HG03565 (cell line): ENCODE measurements at regions not wholly inside any gene's neighbourhood (a gene's known extent, or its start where the extent isn't known, plus 50 kb on each side); places are given as distances from the start of the nearest gene placed in this dataset.
"Not testable (repeated sequence)": the region's sequence is repeated elsewhere in the genome, so short reads cannot be mapped to it uniquely, and the experiment has no call there.

ENCODE experiments used
- ATAC-seq: cut with Tn5 transposase; IDR thresholded peaks from one replicate; pipeline ENCODE4 v1.9.1; 2021; ENCODE audit warnings: mild to moderate bottlenecking, moderate library complexity; ENCODE audit not compliant: unreplicated experiment

DNA sequence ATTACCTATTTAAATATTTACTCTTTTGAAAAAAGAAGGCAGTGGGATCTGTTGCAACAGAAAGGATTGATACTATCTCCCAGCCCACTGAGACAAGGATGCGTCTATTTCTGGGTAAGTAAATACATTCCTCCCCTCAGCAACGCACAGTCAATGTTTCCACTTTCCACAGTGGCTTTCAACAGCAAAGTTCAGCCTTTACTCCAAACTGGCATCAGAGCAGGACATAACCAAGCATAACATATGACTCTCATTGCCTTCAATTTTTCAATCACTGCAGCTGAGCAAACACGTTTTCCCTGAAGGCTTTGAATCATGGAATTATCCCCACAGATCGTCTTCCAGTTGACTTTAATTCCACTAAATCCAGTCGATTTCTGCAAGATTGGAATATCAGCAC lies 160.3 kb upstream of the FRG1 start:
- ATAC-seq: no peak

DNA sequence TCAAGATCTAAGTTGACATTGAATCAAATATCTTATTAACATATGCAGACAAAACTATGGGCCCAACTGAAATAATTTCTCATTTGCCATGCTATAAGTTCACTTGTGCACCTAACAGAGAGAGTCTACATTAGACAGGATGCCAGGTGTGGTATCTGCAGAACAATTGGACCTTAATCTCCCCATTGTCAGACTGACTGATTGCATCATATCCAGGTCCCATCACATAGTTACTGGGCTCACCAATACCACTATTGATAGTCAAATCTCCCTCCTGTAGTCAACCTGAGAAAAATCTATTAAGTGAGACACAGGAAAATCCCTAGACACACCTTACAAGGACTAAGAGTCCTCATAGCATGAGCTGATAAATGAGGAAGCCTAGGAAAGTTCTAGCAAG lies 156.0 kb upstream of the FRG1 start:
- no peak for ATAC-seq

DNA sequence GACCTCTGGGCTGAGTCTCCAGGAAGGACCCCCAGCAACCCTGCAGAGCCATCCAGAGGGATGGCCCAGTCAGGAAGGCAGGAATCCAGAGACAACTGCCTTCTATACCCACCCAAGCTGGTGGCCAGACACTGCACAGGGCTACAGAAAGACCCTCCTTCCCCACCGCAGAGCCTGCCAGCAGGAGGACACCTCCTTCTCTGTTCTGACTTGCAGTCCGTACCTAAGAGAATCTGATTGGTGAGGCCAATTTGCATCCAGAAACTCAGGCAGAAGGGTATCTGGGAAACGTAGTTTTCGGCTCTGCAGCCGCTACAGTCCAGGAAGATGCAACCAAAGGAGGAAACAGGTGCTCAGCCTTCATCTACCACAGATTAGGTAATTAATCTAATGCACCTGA lies 155.4 kb upstream of the FRG1 start:
- ATAC-seq: no peak

DNA sequence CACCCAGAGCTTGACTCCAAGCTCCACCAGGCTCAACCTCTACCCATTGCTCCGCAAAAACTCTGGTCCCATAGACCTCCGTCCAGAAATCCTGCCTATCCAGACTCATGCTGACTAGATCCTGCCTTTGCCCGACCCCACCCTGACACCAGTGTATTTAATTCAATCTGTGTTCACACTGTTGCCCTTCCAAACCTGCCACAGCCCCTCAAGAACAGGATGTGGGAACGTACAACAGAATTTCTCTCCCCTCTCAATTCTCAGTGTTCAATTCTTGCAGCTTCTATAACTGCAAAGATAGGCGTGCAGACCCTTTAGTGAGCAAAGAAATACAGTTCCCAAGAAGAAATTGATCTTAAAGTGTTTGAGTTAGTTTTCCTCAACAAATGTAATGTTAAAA lies 154.2 kb upstream of the FRG1 start:
- ATAC-seq: no peak

DNA sequence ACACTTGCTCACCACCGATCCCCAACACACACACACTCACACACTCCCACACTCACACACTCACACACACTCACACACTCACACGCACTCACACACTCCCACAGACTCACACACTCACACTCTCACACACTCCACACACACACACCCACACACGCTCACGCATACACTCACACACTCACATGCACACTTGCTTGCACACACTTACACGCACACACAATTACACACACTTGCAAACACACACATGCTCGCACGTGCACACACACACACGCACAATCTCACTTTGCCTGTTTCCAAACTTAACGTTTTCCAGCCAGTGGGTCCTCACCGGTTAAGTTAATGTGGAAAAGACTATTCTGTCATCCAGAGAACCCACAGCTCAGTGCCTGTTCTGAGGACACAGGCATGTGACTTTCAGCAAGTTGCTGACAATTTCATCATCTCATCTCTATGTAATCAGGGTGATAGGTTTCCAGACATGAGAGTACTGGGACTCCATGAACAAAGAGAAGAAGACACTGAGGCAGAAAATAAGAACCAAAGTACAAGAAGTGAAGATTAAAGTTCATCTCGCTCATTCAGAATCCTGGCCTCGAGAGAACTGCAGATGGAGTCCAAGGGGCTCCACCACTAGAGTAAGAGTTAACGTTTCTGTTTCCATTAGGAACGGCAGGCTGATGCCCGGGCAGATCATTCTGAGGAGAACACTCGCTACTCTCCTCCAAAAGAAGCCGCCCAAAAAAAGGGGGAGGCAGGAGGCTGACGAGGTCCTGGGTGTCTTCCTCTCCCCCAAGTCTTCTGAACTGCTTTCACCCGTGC lies 153.2 kb upstream of the FRG1 start:
- ATAC-seq: no peak

DNA sequence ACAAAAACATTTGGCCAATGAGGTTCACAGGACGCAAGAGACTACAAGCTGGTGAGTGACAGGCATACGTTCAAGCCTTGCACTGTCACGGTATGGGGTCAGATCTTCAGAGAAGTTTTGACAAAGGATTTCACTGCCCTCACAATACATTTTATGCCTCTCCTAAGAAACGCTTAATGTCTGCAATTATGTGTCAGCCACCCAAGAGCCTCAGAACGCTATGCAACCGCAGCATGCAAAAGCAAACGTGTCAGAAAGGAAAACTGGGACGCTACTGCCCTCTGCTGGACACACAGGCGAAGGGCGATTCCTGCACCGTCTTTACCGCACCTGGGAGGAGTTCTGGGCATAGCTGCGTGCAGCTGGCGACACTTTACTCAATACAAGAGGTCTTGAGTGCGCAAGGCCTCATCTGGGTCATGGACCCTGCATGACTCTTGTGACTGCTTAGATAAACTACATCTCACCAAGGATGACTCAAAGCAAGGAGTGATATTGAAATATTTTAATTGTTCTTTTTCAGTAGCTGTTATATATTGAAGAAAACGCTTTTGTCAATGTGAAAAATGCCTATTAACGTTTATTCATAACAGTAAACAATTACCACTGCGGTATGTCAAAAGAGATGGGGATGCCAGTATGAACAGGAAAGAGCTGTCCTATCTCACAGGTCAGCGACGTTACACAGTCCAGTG lies 147.6 kb upstream of the FRG1 start:
- peak; percentile 90 for ATAC-seq

DNA sequence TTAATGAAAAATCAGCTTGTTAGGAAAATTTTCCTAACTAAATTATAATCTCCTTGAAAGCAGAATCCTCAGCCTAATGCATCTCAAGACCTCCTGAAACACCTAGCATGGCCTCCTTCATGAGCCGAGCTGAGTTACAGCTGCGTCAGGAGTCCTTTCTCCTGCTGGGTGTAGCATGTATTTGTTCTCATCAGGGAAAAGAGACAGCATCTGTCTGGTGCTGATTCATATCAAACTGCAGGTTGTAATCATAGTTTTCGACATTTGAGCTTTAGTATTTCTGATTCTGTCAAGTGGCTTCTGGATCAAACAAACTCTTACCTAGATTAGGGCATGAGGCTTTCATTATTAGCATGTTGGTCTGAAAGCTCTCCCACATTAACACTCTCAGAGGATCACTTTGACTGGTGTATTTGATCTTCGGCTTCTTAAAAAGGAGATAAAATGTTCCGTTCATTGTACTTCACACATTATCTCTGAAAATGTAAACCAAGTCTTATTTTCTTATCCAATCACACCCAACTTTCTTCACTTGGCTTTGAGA lies 140.1 kb upstream of the FRG1 start:
- no peak for ATAC-seq

DNA sequence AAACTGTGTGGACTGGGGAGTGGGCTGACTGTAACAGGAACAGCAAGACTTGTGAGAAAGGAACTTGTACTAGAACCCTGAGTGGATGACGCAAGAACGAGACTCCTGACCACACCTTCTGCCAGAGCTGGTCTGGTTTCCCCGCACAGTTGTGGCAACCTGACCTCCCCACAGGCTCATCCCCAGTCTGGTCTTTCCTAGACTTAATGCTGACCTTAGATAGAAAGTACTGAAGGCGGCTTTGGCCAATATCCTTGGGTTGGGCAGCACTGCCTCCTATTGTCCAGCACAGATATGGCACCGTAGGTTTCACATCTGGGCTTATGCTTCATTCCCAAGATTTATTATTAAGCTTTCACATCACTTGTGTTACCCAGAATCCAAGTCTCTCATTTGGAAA lies 137.8 kb upstream of the FRG1 start:
- no peak for ATAC-seq

DNA sequence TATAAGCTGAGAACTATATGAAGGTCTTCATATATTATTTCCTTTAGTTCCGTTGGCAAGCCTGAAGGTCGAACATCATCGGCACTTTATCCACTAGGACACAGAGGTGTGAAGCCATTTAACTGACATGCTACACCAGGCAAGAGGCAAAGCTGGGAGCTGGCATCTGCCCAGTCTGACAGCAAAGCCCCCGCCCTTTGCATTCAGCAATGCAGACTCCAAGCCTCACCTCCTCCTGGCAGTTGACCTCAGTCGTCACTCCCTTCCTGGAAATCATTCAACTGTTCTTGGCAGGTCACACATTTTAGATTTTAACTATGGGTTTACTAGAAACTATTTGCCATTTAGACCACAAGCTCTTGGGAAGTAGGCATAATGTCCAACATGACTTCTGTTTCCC lies 135.8 kb upstream of the FRG1 start:
- ATAC-seq: no peak

DNA sequence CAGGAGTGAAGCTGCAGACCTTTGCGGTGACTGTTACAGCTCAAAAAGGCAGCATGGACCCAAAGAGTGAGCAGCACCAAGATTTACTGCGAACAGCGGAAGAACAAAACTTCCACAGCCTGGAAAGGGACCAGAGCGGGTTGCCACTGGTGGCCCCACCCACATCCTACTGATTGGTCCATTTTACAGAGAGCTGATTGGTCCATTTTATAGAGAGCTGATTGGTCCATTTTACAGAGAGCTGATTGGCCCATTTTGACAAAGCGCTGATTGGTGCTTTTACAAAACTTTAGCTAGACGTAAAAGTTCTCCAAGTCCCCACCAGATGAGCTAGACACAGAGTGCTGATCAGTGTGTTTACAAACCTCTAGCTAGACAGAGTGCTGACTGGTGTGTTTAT lies 134.2 kb upstream of the FRG1 start:
- ATAC-seq: no peak

DNA sequence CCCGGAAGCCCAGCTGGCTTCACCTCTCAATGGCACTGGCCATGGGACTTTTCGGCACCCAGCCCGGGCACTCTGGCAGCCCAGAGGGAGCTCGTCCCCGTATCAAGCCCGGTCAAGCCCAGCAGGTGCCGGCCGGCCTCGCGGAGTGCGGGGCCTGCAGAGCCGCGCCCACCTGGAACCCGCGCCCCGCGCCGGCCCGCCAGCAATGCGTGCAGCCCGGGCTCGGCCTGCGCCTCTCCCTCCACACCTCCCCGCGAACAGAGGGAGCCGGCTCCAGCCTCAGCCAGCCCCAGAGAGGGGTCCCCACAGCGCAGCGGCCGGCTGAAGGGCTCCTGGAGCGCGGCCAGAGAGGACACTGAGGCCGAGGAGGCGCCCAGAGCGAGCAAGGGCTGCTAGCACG lies 133.6 kb upstream of the FRG1 start:
- no peak for ATAC-seq

DNA sequence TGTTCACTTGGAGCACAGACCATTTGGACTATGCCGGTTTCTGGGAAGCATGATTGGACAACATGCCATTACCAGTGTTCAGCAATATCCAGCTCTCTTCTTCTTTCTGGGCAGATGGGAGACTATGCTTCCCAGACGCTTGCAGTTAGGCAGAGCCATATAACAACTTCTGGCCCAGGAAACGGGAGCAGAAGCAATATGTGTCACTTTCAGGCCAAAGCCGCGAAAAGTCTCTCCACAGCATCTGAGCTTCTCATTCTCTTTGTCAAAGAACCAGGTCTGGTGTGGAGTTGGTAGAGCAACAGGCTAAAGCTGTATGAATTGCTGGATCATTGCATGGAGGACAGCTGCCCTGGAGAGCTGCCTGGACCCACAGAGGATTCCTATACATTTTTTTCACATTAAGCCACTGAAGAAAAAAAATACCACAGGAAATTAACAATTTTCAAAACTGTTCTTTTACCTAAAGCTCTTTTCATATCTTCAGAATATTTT lies 131.4 kb upstream of the FRG1 start:
- ATAC-seq: no peak

DNA sequence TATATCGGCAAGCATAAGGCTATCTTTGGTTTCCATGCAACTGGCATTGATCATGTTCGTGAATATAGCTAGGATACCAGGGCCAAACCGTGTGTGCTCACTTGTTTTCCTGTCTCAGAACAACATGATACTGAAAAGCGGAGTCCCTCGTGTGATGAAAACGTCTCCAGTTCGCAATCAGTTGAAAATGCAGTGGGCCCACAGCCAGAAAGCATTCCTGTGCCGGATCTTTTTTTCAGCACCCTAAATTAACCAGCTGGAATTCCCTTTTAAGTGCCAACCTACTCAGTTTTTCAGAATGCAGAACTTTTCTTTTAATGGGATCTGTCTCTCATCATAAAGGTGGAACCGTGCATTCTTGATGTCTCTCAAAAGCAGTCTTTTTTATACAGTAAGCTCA lies 130.8 kb upstream of the FRG1 start:
- no peak for ATAC-seq

DNA sequence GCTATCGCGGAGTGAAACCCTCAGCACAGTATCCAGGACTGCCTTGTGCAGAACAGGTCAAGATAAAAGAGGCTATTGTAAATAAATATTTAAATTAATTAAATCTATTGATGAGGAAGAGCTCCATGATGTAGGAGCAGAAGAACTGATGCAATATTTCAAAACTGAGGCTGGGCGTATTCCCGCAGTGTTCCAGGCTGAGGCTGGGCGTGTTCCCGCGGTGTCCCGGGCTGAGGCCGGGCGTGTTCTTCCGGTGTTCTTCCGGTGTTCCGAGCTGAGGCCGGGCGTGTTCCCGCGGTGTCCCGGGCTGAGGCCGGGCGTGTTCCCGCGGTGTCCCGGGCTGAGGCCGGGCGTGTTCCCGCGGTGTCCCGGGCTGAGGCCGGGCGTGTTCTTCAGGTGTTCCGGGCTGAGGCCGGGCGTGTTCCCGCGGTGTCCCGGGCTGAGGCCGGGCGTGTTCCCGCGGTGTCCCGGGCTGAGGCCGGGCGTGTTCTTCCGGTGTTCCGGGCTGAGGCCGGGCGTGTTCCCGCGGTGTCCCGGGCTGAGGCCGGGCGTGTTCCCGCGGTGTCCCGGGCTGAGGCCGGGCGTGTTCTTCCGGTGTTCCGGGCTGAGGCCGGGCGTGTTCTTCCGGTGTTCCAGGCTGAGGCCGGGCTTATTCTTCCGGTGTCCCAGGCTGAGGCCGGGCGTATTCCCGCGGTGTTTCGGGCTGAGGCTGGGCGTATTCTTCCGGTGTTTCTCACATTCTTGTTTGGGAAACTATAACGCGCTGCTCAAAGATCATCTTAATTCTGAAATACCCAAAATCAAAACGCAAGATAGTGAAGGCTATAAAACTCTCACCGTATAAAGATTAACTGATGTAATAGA lies 130.1 kb upstream of the FRG1 start:
- not testable (repeated sequence) for ATAC-seq

DNA sequence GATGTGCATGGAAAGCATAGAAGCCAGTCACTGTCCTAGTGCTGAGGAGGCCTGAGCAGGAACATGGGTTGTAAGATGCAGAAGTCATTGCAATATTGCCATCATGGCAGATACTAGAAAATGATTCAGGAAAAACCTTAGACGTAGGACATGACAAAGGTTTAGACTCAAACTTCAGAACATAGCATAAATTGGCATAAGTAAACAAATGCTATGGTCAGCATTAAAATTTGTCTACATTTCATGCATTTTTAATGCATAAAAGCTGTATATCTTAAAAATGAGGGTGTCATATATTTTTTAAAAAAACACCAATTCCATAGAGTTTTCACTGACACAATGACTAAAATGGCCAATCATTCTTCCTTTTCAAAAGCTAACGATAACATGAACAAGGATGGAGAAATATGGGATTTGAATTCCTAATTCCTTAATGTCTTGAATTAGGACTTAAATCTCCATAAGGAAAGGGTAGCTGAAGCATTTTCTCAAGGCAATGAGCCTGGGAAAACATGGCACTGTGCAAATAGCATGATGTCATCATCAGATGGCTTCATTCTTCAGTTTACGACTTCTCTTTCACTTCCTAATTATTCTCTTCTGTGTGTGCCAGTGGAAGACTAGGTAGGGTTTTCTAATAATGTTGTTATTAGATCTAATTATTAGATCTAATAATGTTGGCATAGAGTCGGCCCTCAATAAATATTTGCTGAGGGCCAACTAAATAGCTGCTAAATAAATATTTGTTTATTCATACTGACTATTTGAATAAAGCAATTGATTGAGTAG lies 125.1 kb upstream of the FRG1 start:
- ATAC-seq: no peak

DNA sequence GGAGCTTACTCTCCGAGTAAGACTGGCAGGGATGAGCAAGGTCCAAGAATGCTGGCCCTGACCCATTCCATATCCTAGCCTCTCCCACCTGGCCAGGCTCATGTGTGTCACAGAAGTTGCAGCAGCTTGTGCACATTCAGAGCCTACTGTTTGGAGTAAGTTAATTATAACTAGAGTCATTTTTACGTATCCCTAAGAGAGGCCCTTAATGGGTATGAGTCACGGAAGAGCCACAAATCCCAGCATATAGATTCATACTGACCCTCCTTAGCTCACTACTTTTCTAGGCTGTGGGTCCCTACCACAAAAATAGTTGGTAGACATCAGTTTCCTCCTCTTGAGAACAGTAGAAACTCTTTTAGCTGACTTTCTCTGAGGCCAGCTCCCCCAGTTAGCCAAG lies 118.3 kb upstream of the FRG1 start:
- no peak for ATAC-seq

DNA sequence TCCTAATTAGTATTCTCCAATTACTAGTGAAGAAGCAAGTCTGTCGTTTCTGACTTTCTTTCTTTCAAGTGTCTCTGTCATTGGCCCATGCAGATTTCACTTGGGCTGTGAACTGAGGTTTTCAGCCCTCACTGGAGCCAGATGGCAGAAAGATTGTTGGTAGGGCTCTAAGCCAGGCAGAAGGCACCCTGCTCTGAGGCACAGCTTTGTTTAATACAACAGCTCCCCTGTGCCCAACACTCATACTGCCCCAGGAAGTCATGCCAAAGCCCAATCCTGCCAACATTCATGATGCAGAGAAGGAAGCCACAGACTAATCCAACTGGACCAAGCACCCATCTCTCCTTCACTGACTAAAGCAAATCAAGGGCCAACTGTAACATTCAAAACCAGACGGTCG lies 117.1 kb upstream of the FRG1 start:
- no peak for ATAC-seq

DNA sequence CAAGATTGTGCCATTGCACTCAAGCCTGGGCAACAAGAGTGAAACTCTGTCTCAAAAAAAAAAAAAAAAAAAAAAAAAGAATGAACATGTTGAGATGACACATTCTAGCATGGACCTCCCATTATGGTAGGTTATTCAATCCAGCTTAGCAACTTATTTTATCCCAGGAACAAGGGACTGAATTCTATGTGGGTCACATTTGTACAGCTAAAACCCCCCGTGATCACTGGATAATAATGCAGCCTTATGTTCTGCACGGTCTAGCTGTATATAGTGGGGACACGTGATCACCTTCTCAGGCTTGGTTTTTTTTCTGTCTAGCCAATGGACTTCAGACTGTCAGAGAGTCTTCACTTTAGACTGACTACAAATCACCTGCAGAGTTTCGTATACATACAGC lies 115.2 kb upstream of the FRG1 start:
- ATAC-seq: no peak

DNA sequence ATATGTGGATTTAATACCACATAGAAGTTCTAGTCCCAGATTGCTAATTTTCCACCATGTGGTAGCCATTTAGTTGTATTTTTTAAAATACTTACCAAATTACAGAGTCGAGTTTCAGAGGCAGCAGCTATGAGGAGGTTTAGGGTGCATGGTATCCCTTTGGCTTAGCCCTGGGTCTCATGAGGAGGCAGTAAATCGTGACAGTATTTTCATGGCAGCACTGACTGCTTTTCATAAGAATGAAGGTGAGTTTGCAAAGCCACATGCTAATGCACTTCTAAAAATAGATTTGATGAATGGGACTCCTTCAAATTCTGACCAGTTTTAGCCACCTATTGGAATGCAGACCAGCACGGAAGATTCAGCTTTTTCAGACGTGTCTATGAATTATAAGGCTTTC lies 114.0 kb upstream of the FRG1 start:
- no peak for ATAC-seq

DNA sequence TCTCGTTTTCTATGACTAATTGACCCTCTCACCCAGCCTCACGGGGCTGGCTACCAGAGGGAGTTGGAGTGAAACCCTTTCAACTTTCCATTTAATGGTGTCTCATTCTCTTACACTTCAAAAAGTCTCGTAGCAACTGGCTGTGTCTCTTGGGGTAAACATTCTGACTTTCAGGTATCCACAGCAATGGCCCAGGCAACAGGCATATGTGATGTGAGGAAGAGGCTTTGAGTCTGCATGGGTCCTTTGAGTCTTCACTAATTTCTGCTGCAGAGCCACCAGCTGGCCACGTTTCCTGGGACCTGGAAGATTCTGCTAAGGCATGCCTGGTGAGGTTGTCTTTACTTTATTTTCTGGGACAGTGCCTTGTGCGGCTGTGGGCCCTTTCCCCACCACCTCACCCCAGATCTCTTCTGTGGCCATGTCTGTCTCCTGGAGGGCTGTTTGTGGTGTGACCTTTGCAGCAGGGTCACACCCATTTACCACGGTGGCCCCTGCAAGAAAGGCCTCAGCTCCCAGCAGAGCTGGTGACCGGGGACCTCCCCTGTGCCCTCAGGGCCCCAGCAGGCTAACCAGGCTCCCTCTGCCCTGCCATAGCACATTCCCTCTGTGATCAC lies 112.5 kb upstream of the FRG1 start:
- ATAC-seq: no peak
